RWPE2 (cell line): ENCODE measurements at regions not wholly inside any gene's neighbourhood (a gene's known extent, or its start where the extent isn't known, plus 50 kb on each side); places are given as distances from the start of the nearest gene placed in this dataset.

Experiments
- ATAC-seq: fragments of 200-7000 bp; cut with Tn5 transposase; 3 replicates; pipeline ENCODE4 v1.9.1; 2021; ENCODE audit warnings: low read depth
- DNase-seq: peaks from one replicate; pipeline ENCODE4 v3.0.0-alpha.2; 2020; ENCODE audit warnings: low spot score
- H3K27ac ChIP-seq: fragments of 450-650 bp; 2 replicates; pipeline ENCODE4 v1.5.1; 2017; ENCODE audit warnings: mild to moderate bottlenecking; ENCODE audit not compliant: poor library complexity, severe bottlenecking
- H3K27me3 ChIP-seq: fragments of 250-450 bp; sonication (Bioruptor Pico); 2 replicates; pipeline ENCODE4 v1.5.1; 2021; ENCODE audit warnings: mild to moderate bottlenecking, moderate library complexity; ENCODE audit not compliant: insufficient read depth, poor library complexity, severe bottlenecking
- H3K36me3 ChIP-seq: fragments of 250-450 bp; sonication (Bioruptor Pico); 2 replicates; pipeline ENCODE4 v1.5.1; 2020; ENCODE audit warnings: low read depth, mild to moderate bottlenecking, moderate library complexity
- H3K4me1 ChIP-seq: fragments of 250-450 bp; sonication (Bioruptor Pico); 2 replicates; pipeline ENCODE4 v1.5.1; 2021; ENCODE audit warnings: mild to moderate bottlenecking, moderate library complexity; ENCODE audit not compliant: insufficient read depth, poor library complexity, severe bottlenecking
- H3K4me3 ChIP-seq: fragments of 250-450 bp; sonication (Bioruptor Pico); 2 replicates; pipeline ENCODE4 v1.5.1; 2021; ENCODE audit warnings: mild to moderate bottlenecking, moderate library complexity; ENCODE audit not compliant: severe bottlenecking
- H3K9me3 ChIP-seq: fragments of 250-450 bp; sonication (Bioruptor Pico); 2 replicates; pipeline ENCODE4 v1.5.1; 2021; ENCODE audit warnings: mild to moderate bottlenecking, moderate library complexity; ENCODE audit not compliant: severe bottlenecking
- CTCF ChIP-seq: fragments of 450-650 bp; IDR thresholded peaks from one replicate; pipeline ENCODE4 v1.5.1; 2017; ENCODE audit warnings: mild to moderate bottlenecking, moderate library complexity; ENCODE audit not compliant: poor library complexity, severe bottlenecking

DNA sequence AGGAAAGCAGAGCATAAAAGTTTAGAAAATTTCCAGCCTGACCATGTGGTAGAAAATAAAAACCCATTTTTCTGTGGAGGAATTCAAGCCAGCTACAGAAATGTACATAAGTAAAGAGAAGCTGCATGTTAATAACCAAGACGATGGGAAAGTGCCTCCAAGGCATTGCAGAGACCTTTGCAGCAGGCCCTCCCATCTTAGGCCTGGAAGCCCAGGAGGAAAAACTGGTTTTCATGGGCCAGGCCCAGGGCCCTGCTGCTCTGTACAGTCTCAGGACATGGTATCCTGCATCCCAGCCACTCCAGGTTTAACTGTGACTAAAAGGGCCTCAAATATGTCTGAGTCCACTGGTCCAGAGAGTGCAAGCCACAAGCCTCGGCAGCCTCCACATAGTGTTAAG lies 754.8 kb upstream of the RIOK2 start:
- no peak for DNase-seq
- Histone ChIP-seq H3K36me3 (no peaks in the 10 kb centered on the region), H3K4me1 (no peaks in the 10 kb centered on the region), H3K9me3 (no peaks in the 10 kb centered on the region), H3K4me3 (no peak overlapping the region), H3K27ac (no peak overlapping the region), H3K27me3 (no peaks in the 10 kb centered on the region)
- no peak for ATAC-seq
- TF ChIP-seq CTCF: no peak

- H3K27ac ChIP-seq: no peak overlapping the region
- no peak for ATAC-seq
- no peak for DNase-seq
- no peaks in the 10 kb centered on the region for H3K9me3 ChIP-seq
- H3K4me3 ChIP-seq: no peak overlapping the region
- no peaks in the 10 kb centered on the region for H3K36me3 ChIP-seq
- H3K4me1 ChIP-seq: no peaks in the 10 kb centered on the region
- no peak for TF ChIP-seq CTCF
- no peaks in the 10 kb centered on the region for H3K27me3 ChIP-seq
Observed at GRCh38 chr5:97943036-97943435, 760.0 kb upstream of the RIOK2 start.

GRCh38 chr5:97951139-97951538 lies 768.1 kb upstream of the RIOK2 start:
- H3K9me3 ChIP-seq: no peaks in the 10 kb centered on the region
- no peaks in the 10 kb centered on the region for H3K36me3 ChIP-seq
- ATAC-seq (no peak), DNase-seq (no peak)
- H3K27me3 ChIP-seq: no peaks in the 10 kb centered on the region
- H3K27ac ChIP-seq: no peak overlapping the region
- no peaks in the 10 kb centered on the region for H3K4me1 ChIP-seq
- H3K4me3 ChIP-seq: no peak overlapping the region
- no peak for TF ChIP-seq CTCF

GRCh38 chr5:97955450-97955849 lies 772.4 kb upstream of the RIOK2 start:
- no peak overlapping the region for H3K27ac ChIP-seq
- no peaks in the 10 kb centered on the region for H3K4me1 ChIP-seq
- no peak overlapping the region for H3K4me3 ChIP-seq
- H3K9me3 ChIP-seq: no peaks in the 10 kb centered on the region
- DNase-seq (no peak), ATAC-seq (no peak)
- H3K27me3 ChIP-seq: no peaks in the 10 kb centered on the region
- no peaks in the 10 kb centered on the region for H3K36me3 ChIP-seq
- no peak for TF ChIP-seq CTCF

- ATAC-seq: no peak
- Histone ChIP-seq H3K27me3 (no peaks in the 10 kb centered on the region), H3K27ac (no peak overlapping the region), H3K4me3 (no peak overlapping the region), H3K9me3 (no peaks in the 10 kb centered on the region), H3K36me3 (no peaks in the 10 kb centered on the region), H3K4me1 (no peaks in the 10 kb centered on the region)
- no peak for DNase-seq
- no peak for TF ChIP-seq CTCF
Observed at GRCh38 chr5:97967292-97967691, 784.2 kb upstream of the RIOK2 start.
